ENCODE measurements at regions not wholly inside any gene's neighbourhood (a gene's known extent, or its start where the extent isn't known, plus 50 kb on each side); places are given as distances from the start of the nearest gene placed in this dataset.

- TF ChIP-seq CTCF (conservative IDR thresholded peaks at IDR 0.05 in 1 of 2, IDR thresholded peaks at IDR 0.05 in 1 of 2; ENCODE audit: extremely low read depth in 1 of 2, insufficient read depth in 1 of 2, low read depth in 1 of 2, low read length in 2 of 2) (no peak), EZH2 (IDR thresholded peaks at IDR 0.05; ENCODE audit: borderline replicate concordance, low read length) (no peak)
These were observed 131.8 kb upstream of the USP15 start for GRCh38 chr12:62128175-62128975.

All from mammary epithelial cell (primary cell).